Natural killer cell (primary cell): ENCODE measurements at regions not wholly inside any gene's neighbourhood (a gene's known extent, or its start where the extent isn't known, plus 50 kb on each side); places are given as distances from the start of the nearest gene placed in this dataset.
"Not testable (repeated sequence)": the region's sequence is repeated elsewhere in the genome, so short reads cannot be mapped to it uniquely, and the experiment has no call there.

Source experiments
- ATAC-seq, 3 donors: fragments of 150-1000 bp in 2 of 3; fragments of 200-7000 bp in 1 of 3; cut with Tn5 transposase; 1 replicate in 1 of 3; 2 replicates in 2 of 3; pipeline ENCODE4 v1.10.0; 2021; ENCODE audit warnings: mild to moderate bottlenecking in 2 of 3, moderate library complexity in 2 of 3
- DNase-seq, 2 donors: peaks; one replicate each; pipeline versions ENCODE4 v3.0.0 to v3.0.0-alpha.2; 2013 to 2021; ENCODE audit warnings: mixed read lengths in 1 of 2
- H3K27ac ChIP-seq: one replicate; pipeline ENCODE4 v1.5.1; 2013; ENCODE audit warnings: mild to moderate bottlenecking, low read length
- H3K27me3 ChIP-seq: one replicate; pipeline ENCODE4 v1.6.1; 2013; ENCODE audit warnings: low read length; ENCODE audit not compliant: control insufficient read depth, insufficient read depth
- H3K36me3 ChIP-seq: one replicate; pipeline ENCODE4 v1.6.1; 2013; ENCODE audit warnings: low read length; ENCODE audit not compliant: control insufficient read depth, insufficient read depth
- H3K4me1 ChIP-seq: one replicate; pipeline ENCODE4 v1.6.1; 2013; ENCODE audit warnings: low read length; ENCODE audit not compliant: control insufficient read depth, insufficient read depth
- H3K4me3 ChIP-seq: one replicate; pipeline ENCODE4 v1.5.1; 2013; ENCODE audit warnings: low read length
- H3K9me3 ChIP-seq: one replicate; pipeline ENCODE4 v1.6.1; 2013; ENCODE audit warnings: low read length; ENCODE audit not compliant: control insufficient read depth, insufficient read depth
- H3K27ac Mint-ChIP-seq, 2 donors: one replicate each; pipeline ENCODE4 v1.8.0; 2022; ENCODE audit warnings: mild to moderate bottlenecking in 2 of 2, mixed read lengths in 2 of 2, moderate library complexity in 1 of 2
- H3K27me3 Mint-ChIP-seq, 2 donors: one replicate each; pipeline ENCODE4 v1.8.0; 2022; ENCODE audit warnings: low read depth in 2 of 2, mixed read lengths in 2 of 2
- H3K36me3 Mint-ChIP-seq: one replicate; pipeline ENCODE4 v1.8.0; 2022; ENCODE audit warnings: mixed read lengths
- H3K4me1 Mint-ChIP-seq, 2 donors: one replicate each; pipeline ENCODE4 v1.8.0; 2022; ENCODE audit warnings: mixed read lengths in 2 of 2
- H3K4me3 Mint-ChIP-seq: one replicate; pipeline ENCODE4 v1.8.0; 2022; ENCODE audit warnings: mild to moderate bottlenecking, moderate library complexity, mixed read lengths
- H3K9me3 Mint-ChIP-seq, 2 donors: one replicate each; pipeline ENCODE4 v1.8.0; 2022; ENCODE audit warnings: mixed read lengths in 2 of 2
- WGBS: methylation state at CpG from one replicate; pipeline ENCODE4 v1.1.7; 2013; ENCODE audit warnings: missing lambda C conversion rate; ENCODE audit not compliant: insufficient coverage; 5-methylcytosine and 5-hydroxymethylcytosine counted together
- intact Hi-C: fragments of 100-400 bp; cut with micrococcal nuclease; formaldehyde crosslinking; loops from one replicate; pipeline ENCODE4 v1.14.2; 2022
- TF ChIP-seq, protein P1 (sequence below): fragments of 200-600 bp; IDR thresholded peaks from one replicate; pipeline ENCODE4 v1.8.0; 2022; ENCODE audit warnings: antibody characterized with exemption

DNA sequence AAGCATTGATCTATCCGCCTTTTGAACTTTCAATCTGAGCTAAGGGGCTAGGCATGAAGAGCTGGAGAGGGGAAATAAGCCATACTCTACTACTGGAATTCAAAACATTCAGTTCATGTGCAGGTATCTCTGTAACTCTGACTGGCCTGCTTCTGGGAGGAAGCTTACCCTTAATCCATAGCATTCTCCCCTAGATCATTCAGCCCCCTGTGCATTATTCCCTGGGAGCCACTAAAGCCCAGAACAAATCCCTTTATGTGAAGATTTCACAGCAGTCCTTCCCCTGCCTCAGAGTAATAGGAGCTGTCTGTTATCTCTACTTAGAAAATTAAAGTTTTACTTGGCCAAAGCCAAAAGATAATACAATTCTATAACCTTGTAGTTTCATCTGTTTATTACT, 300.7 kb downstream of the SEC16B start:
- peaks cover 2 to 5% of the 10 kb centered on the region in 2 donors for H3K9me3 Mint-ChIP-seq

DNA sequence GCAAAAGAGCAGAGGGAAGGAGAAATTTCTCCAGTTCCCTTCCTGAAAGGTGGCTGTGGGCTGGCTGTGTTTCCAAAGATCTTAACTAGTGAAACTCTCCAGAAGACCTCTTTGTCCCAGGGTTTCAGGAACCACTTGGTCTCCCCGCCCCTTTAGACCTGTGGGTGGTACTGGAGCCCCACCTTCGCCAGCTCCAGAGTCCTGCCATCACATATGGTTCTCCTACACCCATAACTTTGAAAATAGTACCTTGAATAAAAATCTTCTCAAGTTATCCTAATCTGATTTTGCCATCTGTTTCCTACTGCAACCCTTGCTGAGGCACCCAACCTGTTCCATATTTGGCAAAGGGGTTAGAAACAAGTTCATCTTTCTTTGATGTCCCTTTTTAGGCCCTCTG, 303.9 kb downstream of the SEC16B start:
- H3K9me3 Mint-ChIP-seq, result peaks cover 10 to 12% of the 10 kb centered on the region in 2 donors
- intact Hi-C loops, result no loop called here
- Histone ChIP-seq H3K9me3 (peaks cover 3% of the 10 kb centered on the region), H3K27me3 (no peaks in the 10 kb centered on the region), H3K27ac (no peak overlapping the region), H3K4me3 (no peak overlapping the region), H3K36me3 (no peaks in the 10 kb centered on the region), H3K4me1 (no peaks in the 10 kb centered on the region)
- ATAC-seq, result no peak
- no peaks in the 10 kb centered on the region for H3K36me3 Mint-ChIP-seq
- TF ChIP-seq, protein P1, sequence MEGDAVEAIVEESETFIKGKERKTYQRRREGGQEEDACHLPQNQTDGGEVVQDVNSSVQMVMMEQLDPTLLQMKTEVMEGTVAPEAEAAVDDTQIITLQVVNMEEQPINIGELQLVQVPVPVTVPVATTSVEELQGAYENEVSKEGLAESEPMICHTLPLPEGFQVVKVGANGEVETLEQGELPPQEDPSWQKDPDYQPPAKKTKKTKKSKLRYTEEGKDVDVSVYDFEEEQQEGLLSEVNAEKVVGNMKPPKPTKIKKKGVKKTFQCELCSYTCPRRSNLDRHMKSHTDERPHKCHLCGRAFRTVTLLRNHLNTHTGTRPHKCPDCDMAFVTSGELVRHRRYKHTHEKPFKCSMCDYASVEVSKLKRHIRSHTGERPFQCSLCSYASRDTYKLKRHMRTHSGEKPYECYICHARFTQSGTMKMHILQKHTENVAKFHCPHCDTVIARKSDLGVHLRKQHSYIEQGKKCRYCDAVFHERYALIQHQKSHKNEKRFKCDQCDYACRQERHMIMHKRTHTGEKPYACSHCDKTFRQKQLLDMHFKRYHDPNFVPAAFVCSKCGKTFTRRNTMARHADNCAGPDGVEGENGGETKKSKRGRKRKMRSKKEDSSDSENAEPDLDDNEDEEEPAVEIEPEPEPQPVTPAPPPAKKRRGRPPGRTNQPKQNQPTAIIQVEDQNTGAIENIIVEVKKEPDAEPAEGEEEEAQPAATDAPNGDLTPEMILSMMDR, result no peak
- H3K4me1 Mint-ChIP-seq, result no peaks in the 10 kb centered on the region
- H3K4me3 Mint-ChIP-seq, result no peak overlapping the region
- no peak for DNase-seq
- no peaks in the 10 kb centered on the region for H3K27me3 Mint-ChIP-seq
- no peak overlapping the region for H3K27ac Mint-ChIP-seq
- 38% methylated on average over 2 of the region's 2 CpGs for WGBS

More for the DNA sequence above, 300.7 kb downstream of the SEC16B start:
- TF ChIP-seq, protein P1, result no peak
- Mint-ChIP-seq H3K4me3 (no peak overlapping the region), H3K27me3 (no peaks in the 10 kb centered on the region), H3K4me1 (no peaks in the 10 kb centered on the region), H3K27ac (no peak overlapping the region), H3K36me3 (no peaks in the 10 kb centered on the region)
- ATAC-seq, result no peak
- intact Hi-C loops, result no loop called here
- H3K27me3 ChIP-seq, result no peaks in the 10 kb centered on the region
- no peak overlapping the region for H3K27ac ChIP-seq
- no peaks in the 10 kb centered on the region for H3K4me1 ChIP-seq
- no peak for DNase-seq
- WGBS, result 100% methylated on average over 1 of the region's 1 CpG
- H3K4me3 ChIP-seq, result no peak overlapping the region
- peaks cover 3% of the 10 kb centered on the region for H3K9me3 ChIP-seq
- H3K36me3 ChIP-seq, result no peaks in the 10 kb centered on the region

DNA sequence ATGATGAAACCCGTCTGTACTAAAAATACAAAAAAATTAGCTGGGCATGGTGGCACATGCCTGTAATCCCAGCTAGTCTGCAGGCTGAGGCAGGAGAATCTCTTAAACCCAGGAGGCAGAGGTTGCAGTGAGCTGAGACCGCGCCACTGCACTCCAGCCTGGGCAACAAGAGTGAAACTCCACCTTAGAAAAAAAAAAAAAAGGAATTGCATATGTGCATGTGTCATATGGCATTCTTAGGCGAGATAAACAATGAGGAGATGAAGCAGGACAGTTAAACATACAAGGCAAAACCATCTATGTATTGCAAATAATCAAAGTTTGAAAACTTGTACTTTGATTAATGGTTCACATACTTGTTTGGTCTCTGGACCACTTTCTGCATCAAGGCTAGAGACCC, 305.1 kb downstream of the SEC16B start:
- H3K27me3 ChIP-seq, ATAC-seq, H3K4me3 ChIP-seq, H3K4me1 Mint-ChIP-seq, intact Hi-C loops, H3K27ac ChIP-seq, H3K27ac Mint-ChIP-seq, H3K36me3 Mint-ChIP-seq, H3K4me1 ChIP-seq, DNase-seq, H3K27me3 Mint-ChIP-seq, H3K9me3 ChIP-seq, H3K36me3 ChIP-seq, H3K4me3 Mint-ChIP-seq: not testable (repeated sequence)
- H3K9me3 Mint-ChIP-seq, result peaks cover 12 to 15% of the 10 kb centered on the region in 2 donors
- 89% methylated on average over 3 of the region's 4 CpGs for WGBS

DNA sequence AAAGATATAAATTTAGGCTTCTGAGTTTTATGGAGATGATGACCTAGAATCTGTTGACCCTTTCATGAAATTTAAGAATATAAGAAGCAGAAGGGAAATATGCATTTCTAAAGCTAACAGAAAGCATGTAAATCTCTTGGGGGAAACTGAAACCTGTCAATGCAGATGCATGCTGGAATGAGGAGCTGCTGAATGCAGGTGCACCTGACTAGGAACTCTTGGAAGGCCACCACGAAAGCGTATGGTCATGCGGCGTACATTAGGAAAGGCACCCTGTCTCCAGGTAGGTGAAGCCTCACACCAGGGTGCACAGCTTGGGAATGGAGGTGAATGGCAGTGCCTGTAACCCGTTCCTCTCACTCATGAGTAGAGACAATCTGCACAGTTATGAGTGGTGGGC, 309.7 kb downstream of the SEC16B start:
- H3K27me3 ChIP-seq, result no peaks in the 10 kb centered on the region
- TF ChIP-seq, protein P1, result no peak
- Mint-ChIP-seq H3K4me3 (no peak overlapping the region), H3K9me3 (peaks cover 22 to 23% of the 10 kb centered on the region in 2 donors), H3K36me3 (peaks cover 6% of the 10 kb centered on the region), H3K4me1 (no peaks in the 10 kb centered on the region), H3K27ac (no peak overlapping the region), H3K27me3 (no peaks in the 10 kb centered on the region)
- intact Hi-C loops, result no loop called here
- WGBS, result 95% methylated on average over 4 of the region's 5 CpGs
- H3K4me3 ChIP-seq, result no peak overlapping the region
- DNase-seq (no peak), ATAC-seq (no peak)
- no peaks in the 10 kb centered on the region for H3K4me1 ChIP-seq
- H3K9me3 ChIP-seq, result no peaks in the 10 kb centered on the region
- H3K27ac ChIP-seq, result no peak overlapping the region
- H3K36me3 ChIP-seq, result no peaks in the 10 kb centered on the region
